ENCODE measurements at regions not wholly inside any gene's neighbourhood (a gene's known extent, or its start where the extent isn't known, plus 50 kb on each side); places are given as distances from the start of the nearest gene placed in this dataset.

DNA sequence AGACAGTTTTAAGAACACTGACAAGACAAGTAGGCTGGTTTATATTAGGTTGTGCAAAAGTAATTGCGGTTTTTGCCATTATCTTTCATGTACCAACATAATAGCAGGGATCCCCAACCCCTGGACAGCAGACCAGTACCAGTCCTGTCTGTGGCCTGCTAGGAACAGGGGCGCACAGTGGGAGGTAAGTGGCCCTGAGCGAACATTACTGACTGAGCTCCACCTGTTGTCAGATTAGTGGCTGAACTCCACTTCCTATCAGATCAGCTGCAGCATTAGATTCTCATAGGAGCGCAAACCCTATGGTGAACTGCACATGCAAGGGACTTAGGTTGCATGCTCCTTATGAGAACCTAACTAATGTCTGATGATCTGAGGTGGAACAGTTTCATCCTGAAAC is 921.9 kb downstream of the CCDC85A start:
- Histone ChIP-seq H3K9me3 (ENCODE audit: control insufficient read depth, insufficient read depth, low read depth, low read length) (no peaks in the 10 kb centered on the region; the same call in 1 of the 2 replicates), H3K4me1 (ENCODE audit: control insufficient read depth, insufficient read depth, low read length) (no peaks in the 10 kb centered on the region), H3K36me3 (ENCODE audit: control insufficient read depth, insufficient read depth, low read length) (no peaks in the 10 kb centered on the region), H3K27me3 (ENCODE audit: control insufficient read depth, insufficient read depth, low read length) (no peaks in the 10 kb centered on the region), H3K4me3 (ENCODE audit: low read depth in 2 of 2, low read length in 2 of 2) (no peak overlapping the region), H3K27ac (ENCODE audit: low read length) (no peak overlapping the region)
- POLR2A ChIA-PET: no interaction called here
- DNase-seq (ENCODE audit: low read depth, low spot score) (no peak), ATAC-seq (no peak)
- in situ Hi-C loops (cut with HindIII; ENCODE audit: low pct_unique_long_range_greater_than_20kb, low sequenced_read_pairs) (no loop called here), intact Hi-C loops (cut with micrococcal nuclease; ENCODE audit: unreplicated experiment) (no loop called here)
- no peak for TF ChIP-seq POLR2AphosphoS5 (IDR thresholded peaks at IDR 0.05; ENCODE audit: low read depth, low read length)
- no peak for TF ChIP-seq REST (IDR thresholded peaks at IDR 0.05; ENCODE audit: insufficient read depth in 1 of 2, low read depth in 2 of 2, low read length in 1 of 2)
- TF ChIP-seq TCF7L2 (IDR thresholded peaks at IDR 0.05; ENCODE audit: low read depth, low read length): no peak
- TF ChIP-seq SIN3A (IDR thresholded peaks at IDR 0.05; ENCODE audit: borderline replicate concordance, insufficient read depth, low read depth, low read length): no peak
- TF ChIP-seq CTCF (IDR thresholded peaks at IDR 0.05): no peak
- BruUV-seq (replicated peaks): no TSS peak
- CTCF ChIA-PET: interaction anchor here (0.7 kb wide), 1 partner anchor 280 kb away, joined by 3 read pairs; no protein-coding TSS in a partner anchor

DNA sequence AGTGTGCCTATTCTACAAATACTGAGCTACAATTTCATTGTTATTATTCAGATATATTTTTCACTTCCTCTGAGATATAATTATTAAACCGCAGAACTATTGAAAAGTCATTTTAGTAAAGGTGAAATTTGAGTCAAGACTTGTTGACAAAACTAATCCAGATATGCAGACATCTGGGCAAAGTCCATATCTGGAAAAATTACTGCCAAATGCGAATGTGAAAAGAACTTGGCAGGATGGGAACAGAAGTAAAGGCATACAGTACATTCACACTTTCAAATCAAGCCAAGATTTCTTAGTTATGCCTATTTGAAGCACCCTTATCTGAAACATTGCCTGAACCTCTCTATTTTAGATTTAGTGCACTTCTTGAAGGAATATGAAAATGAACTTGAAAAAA is 923.6 kb downstream of the CCDC85A start:
- ChIA-PET CTCF (no interaction called here), POLR2A (no interaction called here)
- no peak for TF ChIP-seq CTCF (IDR thresholded peaks at IDR 0.05)
- no peak for TF ChIP-seq POLR2AphosphoS5 (IDR thresholded peaks at IDR 0.05; ENCODE audit: low read depth, low read length)
- no peaks in the 10 kb centered on the region for H3K9me3 ChIP-seq (ENCODE audit: control insufficient read depth, insufficient read depth, low read depth, low read length)
- DNase-seq (ENCODE audit: low read depth, low spot score) (no peak), ATAC-seq (no peak)
- intact Hi-C loops (cut with micrococcal nuclease; ENCODE audit: unreplicated experiment): no loop called here
- no peaks in the 10 kb centered on the region for H3K36me3 ChIP-seq (ENCODE audit: control insufficient read depth, insufficient read depth, low read length)
- no peaks in the 10 kb centered on the region for H3K4me1 ChIP-seq (ENCODE audit: control insufficient read depth, insufficient read depth, low read length)
- no peaks in the 10 kb centered on the region for H3K27me3 ChIP-seq (ENCODE audit: control insufficient read depth, insufficient read depth, low read length)
- no peak overlapping the region for H3K27ac ChIP-seq (ENCODE audit: low read length)
- BruUV-seq (replicated peaks): no TSS peak
- no peak overlapping the region for H3K4me3 ChIP-seq (ENCODE audit: low read depth in 2 of 2, low read length in 2 of 2)
- in situ Hi-C loops (cut with HindIII; ENCODE audit: low pct_unique_long_range_greater_than_20kb, low sequenced_read_pairs): no loop called here

DNA sequence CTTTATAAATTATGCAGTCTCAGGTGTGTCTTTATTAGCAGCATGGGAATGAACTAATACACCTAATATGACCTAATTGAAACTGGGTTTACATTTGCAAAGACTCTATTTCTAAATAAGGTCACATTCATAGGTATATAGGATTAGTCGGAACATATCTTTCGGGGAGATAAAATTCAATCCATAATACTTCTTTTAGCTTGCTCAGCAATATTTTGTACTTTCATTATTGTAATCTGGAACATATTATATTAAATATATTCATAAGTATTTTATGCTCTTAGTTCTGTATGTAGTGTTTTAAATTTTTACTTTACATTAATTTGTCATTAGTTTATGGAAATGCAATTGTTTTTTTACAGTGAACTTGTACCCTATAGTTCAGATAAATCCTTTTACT is 927.7 kb downstream of the CCDC85A start:
- 0 out of 2 replicates have a peak, but pooled peaks cover 3% of the 10 kb centered on the region for H3K9me3 ChIP-seq (ENCODE audit: control insufficient read depth, insufficient read depth, low read depth, low read length)
- H3K27ac ChIP-seq (ENCODE audit: low read length): no peak overlapping the region
- no peak overlapping the region for H3K4me3 ChIP-seq (ENCODE audit: low read depth in 2 of 2, low read length in 2 of 2)
- no peaks in the 10 kb centered on the region for H3K36me3 ChIP-seq (ENCODE audit: control insufficient read depth, insufficient read depth, low read length)
- H3K4me1 ChIP-seq (ENCODE audit: control insufficient read depth, insufficient read depth, low read length): no peaks in the 10 kb centered on the region
- ChIA-PET POLR2A (no interaction called here), CTCF (no interaction called here)
- in situ Hi-C loops (cut with HindIII; ENCODE audit: low pct_unique_long_range_greater_than_20kb, low sequenced_read_pairs) (no loop called here), intact Hi-C loops (cut with micrococcal nuclease; ENCODE audit: unreplicated experiment) (no loop called here)
- no peak for DNase-seq (ENCODE audit: low read depth, low spot score)
- BruUV-seq (replicated peaks): no TSS peak
- TF ChIP-seq CTCF (IDR thresholded peaks at IDR 0.05): no peak
- no peak for TF ChIP-seq SIN3A (IDR thresholded peaks at IDR 0.05; ENCODE audit: borderline replicate concordance, insufficient read depth, low read depth, low read length)
- no peak for TF ChIP-seq REST (IDR thresholded peaks at IDR 0.05; ENCODE audit: insufficient read depth in 1 of 2, low read depth in 2 of 2, low read length in 1 of 2)
- TF ChIP-seq POLR2AphosphoS5 (IDR thresholded peaks at IDR 0.05; ENCODE audit: low read depth, low read length): no peak
- TF ChIP-seq TCF7L2 (IDR thresholded peaks at IDR 0.05; ENCODE audit: low read depth, low read length): no peak
- H3K27me3 ChIP-seq (ENCODE audit: control insufficient read depth, insufficient read depth, low read length): no peaks in the 10 kb centered on the region
- ATAC-seq: no peak

Data from Panc1 (cell line).